Vagina (tissue), 2 donors: ENCODE measurements at regions not wholly inside any gene's neighbourhood (a gene's known extent, or its start where the extent isn't known, plus 50 kb on each side); places are given as distances from the start of the nearest gene placed in this dataset.

Experiments used
- DNase-seq, 2 donors: peaks; one replicate each; pipeline ENCODE4 v3.0.0-alpha.2; 2017; ENCODE audit errors: extremely low spot score in 2 of 2
- H3K27ac ChIP-seq: fragments of 200-600 bp; sonication (generic); one replicate; pipeline ENCODE4 v1.5.1; 2019
- H3K27me3 ChIP-seq: fragments of 200-600 bp; sonication (generic); one replicate; pipeline ENCODE4 v1.5.1; 2019
- H3K36me3 ChIP-seq, 2 donors: fragments of 200-600 bp; sonication (generic); one replicate each; pipeline ENCODE4 v1.5.1; 2017 to 2019
- H3K4me1 ChIP-seq: fragments of 200-600 bp; sonication (generic); one replicate; pipeline ENCODE4 v1.5.1; 2019
- H3K4me3 ChIP-seq, 2 donors: fragments of 200-600 bp; sonication (generic); 1 replicate in 1 of 2; 2 replicates in 1 of 2; pipeline ENCODE4 v1.5.1; 2016 to 2019
- H3K9me3 ChIP-seq: fragments of 200-600 bp; sonication (generic); one replicate; pipeline ENCODE4 v1.5.1; 2019
- POLR2A ChIP-seq, 2 donors: fragments of 450-650 bp; IDR thresholded peaks; one replicate each; pipeline ENCODE4 v1.6.1; 2017; ENCODE audit warnings: antibody characterized with exemption in 2 of 2, mild to moderate bottlenecking in 2 of 2, moderate library complexity in 2 of 2
- POLR2AphosphoS5 ChIP-seq, 2 donors: sonication (generic); formaldehyde crosslinking; IDR thresholded peaks; one replicate each; pipeline ENCODE4 v1.9.0; 2017; ENCODE audit warnings: antibody characterized with exemption in 2 of 2, mild to moderate bottlenecking in 2 of 2, low read depth in 1 of 2; ENCODE audit not compliant: insufficient read depth in 1 of 2
- intact Hi-C: fragments of 100-400 bp; cut with DNase I; formaldehyde crosslinking; loops from one replicate; pipeline ENCODE4 v1.15.1; 2023
- TF ChIP-seq, protein P1 (sequence below), 3 experiments: fragments of 450-650 bp in 2 of 3; fragments of 200-600 bp in 1 of 3; sonication (generic) in 1 of 3; IDR thresholded peaks; one replicate each; pipeline ENCODE4 v1.5.1; 2017 to 2019; ENCODE audit warnings: antibody characterized with exemption in 3 of 3, mild to moderate bottlenecking in 2 of 3, moderate library complexity in 2 of 3

DNA sequence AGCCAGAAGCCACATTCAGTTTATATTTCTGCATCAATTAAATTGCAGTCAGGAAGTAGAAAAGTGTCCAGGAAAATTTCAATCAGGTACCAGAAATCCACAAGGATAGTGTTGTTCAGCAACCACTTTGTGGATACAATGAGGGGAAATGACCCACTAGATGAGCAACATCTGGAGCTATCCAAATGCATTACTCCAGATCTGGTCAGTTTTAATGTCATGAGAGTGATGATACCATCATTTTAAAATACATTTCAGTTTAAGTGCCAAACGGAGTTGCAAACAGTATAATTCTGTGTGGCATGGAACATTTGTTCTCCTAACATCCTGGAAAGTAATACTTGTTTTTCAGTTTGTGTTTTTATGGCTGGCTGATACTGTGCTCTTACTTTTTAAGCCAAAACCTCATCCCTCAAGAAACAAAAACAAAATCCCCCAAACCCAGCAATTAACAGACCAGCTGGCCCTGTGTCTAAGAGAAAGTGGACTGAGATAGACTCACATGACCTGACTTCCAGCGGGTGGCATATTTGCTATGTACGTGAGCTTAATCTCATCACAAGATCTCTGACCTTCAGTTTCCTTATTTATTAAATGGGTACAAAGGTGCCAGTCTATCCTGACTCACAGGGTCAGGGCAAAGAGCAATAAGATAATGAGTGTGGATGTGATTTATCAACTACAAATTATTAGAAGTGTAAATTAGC, 58.8 kb upstream of the CNKSR3 start:
- intact Hi-C loops = no loop called here
- H3K27ac ChIP-seq = no peak overlapping the region
- no peak for DNase-seq

DNA sequence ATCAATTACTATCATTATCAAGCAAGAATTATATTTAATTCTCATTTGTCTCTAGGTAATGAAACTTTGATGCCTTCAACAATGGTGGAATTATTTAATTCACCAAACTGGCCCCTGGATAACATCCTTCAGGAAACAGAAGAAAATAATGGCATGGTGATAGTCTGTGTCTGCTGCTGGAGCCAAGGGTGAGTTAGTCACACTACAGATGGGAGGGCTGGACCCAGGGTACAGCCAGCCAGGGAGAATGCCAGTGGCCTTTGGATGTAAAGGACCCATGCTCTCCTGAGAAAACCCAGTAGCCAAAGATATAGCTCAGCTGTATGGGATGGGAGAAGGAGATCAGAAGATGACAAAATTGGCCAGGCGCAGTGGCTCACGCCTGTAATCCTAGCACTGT, 60.0 kb upstream of the CNKSR3 start:
- no peaks in the 10 kb centered on the region for H3K27me3 ChIP-seq
- DNase-seq = no peak
- no peak overlapping the region for H3K27ac ChIP-seq
- no peak overlapping the region for H3K4me3 ChIP-seq
- no peaks in the 10 kb centered on the region for H3K9me3 ChIP-seq
- H3K4me1 ChIP-seq = no peaks in the 10 kb centered on the region
- intact Hi-C loops = no loop called here
- no peaks in the 10 kb centered on the region for H3K36me3 ChIP-seq
- TF ChIP-seq POLR2A (IDR thresholded peaks at IDR 0.05) (no peak), POLR2AphosphoS5 (IDR thresholded peaks at IDR 0.05; ENCODE audit: insufficient read depth in 1 of 2, low read depth in 1 of 2) (no peak)
- TF ChIP-seq, protein P1, sequence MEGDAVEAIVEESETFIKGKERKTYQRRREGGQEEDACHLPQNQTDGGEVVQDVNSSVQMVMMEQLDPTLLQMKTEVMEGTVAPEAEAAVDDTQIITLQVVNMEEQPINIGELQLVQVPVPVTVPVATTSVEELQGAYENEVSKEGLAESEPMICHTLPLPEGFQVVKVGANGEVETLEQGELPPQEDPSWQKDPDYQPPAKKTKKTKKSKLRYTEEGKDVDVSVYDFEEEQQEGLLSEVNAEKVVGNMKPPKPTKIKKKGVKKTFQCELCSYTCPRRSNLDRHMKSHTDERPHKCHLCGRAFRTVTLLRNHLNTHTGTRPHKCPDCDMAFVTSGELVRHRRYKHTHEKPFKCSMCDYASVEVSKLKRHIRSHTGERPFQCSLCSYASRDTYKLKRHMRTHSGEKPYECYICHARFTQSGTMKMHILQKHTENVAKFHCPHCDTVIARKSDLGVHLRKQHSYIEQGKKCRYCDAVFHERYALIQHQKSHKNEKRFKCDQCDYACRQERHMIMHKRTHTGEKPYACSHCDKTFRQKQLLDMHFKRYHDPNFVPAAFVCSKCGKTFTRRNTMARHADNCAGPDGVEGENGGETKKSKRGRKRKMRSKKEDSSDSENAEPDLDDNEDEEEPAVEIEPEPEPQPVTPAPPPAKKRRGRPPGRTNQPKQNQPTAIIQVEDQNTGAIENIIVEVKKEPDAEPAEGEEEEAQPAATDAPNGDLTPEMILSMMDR (IDR thresholded peaks at IDR 0.05) = no peak

More for the DNA sequence above, 58.8 kb upstream of the CNKSR3 start:
- no peak for TF ChIP-seq POLR2A (IDR thresholded peaks at IDR 0.05)
- TF ChIP-seq POLR2AphosphoS5 (IDR thresholded peaks at IDR 0.05; ENCODE audit: insufficient read depth in 1 of 2, low read depth in 1 of 2) = no peak
- TF ChIP-seq, protein P1 (IDR thresholded peaks at IDR 0.05) = no peak
- no peak overlapping the region for H3K4me3 ChIP-seq
- no peaks in the 10 kb centered on the region for H3K4me1 ChIP-seq
- H3K27me3 ChIP-seq = no peaks in the 10 kb centered on the region
- no peaks in the 10 kb centered on the region for H3K36me3 ChIP-seq
- no peaks in the 10 kb centered on the region for H3K9me3 ChIP-seq

DNA sequence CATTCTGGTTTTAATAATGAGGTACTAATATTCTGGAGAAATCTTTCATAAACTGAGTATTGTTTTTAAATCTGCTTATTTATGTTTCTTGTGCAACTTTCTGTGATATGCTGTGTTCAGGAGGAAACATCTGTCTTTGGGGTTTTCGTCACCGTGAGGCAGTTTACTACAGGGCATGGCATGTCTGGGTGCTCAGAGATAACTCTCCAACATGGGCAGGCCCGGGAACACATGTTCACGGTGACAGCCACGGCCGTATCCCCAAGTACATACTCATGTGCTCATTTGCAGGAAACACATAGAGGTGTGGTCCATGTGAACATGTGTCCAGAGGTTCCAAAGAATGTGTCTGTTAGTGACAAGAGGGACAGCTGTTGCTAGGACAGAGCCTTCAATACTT, 62.1 kb upstream of the CNKSR3 start:
- Histone ChIP-seq H3K4me1 (peaks cover 1% of the 10 kb centered on the region), H3K9me3 (no peaks in the 10 kb centered on the region), H3K4me3 (no peak overlapping the region), H3K27me3 (no peaks in the 10 kb centered on the region), H3K36me3 (no peaks in the 10 kb centered on the region), H3K27ac (no peak overlapping the region)
- no peak for DNase-seq
- intact Hi-C loops = no loop called here
- TF ChIP-seq POLR2AphosphoS5 (IDR thresholded peaks at IDR 0.05; ENCODE audit: insufficient read depth in 1 of 2, low read depth in 1 of 2) (no peak), POLR2A (IDR thresholded peaks at IDR 0.05) (no peak)
- TF ChIP-seq, protein P1 (IDR thresholded peaks at IDR 0.05) = no peak

- Histone ChIP-seq H3K4me1 (peaks cover 21% of the 10 kb centered on the region), H3K27me3 (no peaks in the 10 kb centered on the region), H3K4me3 (no peak overlapping the region), H3K27ac (no peak overlapping the region), H3K9me3 (no peaks in the 10 kb centered on the region), H3K36me3 (no peaks in the 10 kb centered on the region)
- intact Hi-C loops = no loop called here
- TF ChIP-seq POLR2AphosphoS5 (IDR thresholded peaks at IDR 0.05; ENCODE audit: insufficient read depth in 1 of 2, low read depth in 1 of 2) (no peak), POLR2A (IDR thresholded peaks at IDR 0.05) (no peak)
- TF ChIP-seq, protein P1 (IDR thresholded peaks at IDR 0.05) = no peak
- no peak for DNase-seq
Measured at GRCh38 chr6:154578004-154578559, 67.6 kb upstream of the CNKSR3 start.

DNA sequence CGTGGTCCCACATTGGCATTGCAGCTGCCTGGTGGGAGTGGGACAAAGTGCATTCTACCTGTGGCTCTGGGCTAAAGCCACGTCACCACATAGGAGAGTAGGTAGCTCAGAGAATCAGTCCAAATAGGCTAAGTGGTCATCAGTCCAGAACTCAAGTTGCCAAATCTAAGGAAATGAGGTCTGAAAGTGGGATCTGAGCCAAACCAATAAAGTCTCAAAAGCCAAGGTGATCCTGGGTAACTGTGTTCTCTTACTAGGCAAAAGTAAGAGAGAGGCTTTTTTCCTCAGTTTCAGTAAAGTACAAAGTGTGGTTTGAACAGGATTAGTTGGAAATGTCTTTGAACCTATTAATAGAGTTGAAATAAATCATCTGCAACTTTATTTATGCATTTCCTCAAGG, 68.6 kb upstream of the CNKSR3 start:
- no peak overlapping the region for H3K27ac ChIP-seq
- H3K9me3 ChIP-seq = no peaks in the 10 kb centered on the region
- TF ChIP-seq, protein P1 (IDR thresholded peaks at IDR 0.05) = no peak
- TF ChIP-seq POLR2AphosphoS5 (IDR thresholded peaks at IDR 0.05; ENCODE audit: insufficient read depth in 1 of 2, low read depth in 1 of 2) (no peak), POLR2A (IDR thresholded peaks at IDR 0.05) (no peak)
- H3K36me3 ChIP-seq = no peaks in the 10 kb centered on the region
- H3K4me3 ChIP-seq = no peak overlapping the region
- DNase-seq = no peak
- peaks cover 21% of the 10 kb centered on the region for H3K4me1 ChIP-seq
- intact Hi-C loops = no loop called here
- H3K27me3 ChIP-seq = no peaks in the 10 kb centered on the region
